ENCODE measurements at regions not wholly inside any gene's neighbourhood (a gene's known extent, or its start where the extent isn't known, plus 50 kb on each side); places are given as distances from the start of the nearest gene placed in this dataset.

- TF ChIP-seq ATF6 (CRISPR knock-in tag; IDR thresholded peaks at IDR 0.05): no peak
- no peak for TF ChIP-seq PRDM15 (CRISPR knock-in tag; IDR thresholded peaks at IDR 0.05)
- no peak for TF ChIP-seq JAZF1 (CRISPR knock-in tag; IDR thresholded peaks at IDR 0.05)
- no peak for TF ChIP-seq E2F1 (CRISPR knock-in tag; IDR thresholded peaks at IDR 0.05)
- no peak for TF ChIP-seq NR1H2 (CRISPR knock-in tag; IDR thresholded peaks at IDR 0.05)
- no peak; the same call in 1 of the 2 replicates for TF ChIP-seq CTCF (IDR thresholded peaks at IDR 0.05)
- TF ChIP-seq ATF3 (CRISPR knock-in tag; conservative IDR thresholded peaks at IDR 0.05): no peak
Measured at GRCh38 chr14:97251491-97252155, 454.4 kb downstream of the VRK1 start (continued).

GRCh38 chr14:97253756-97254155 lies 456.6 kb downstream of the VRK1 start:
- ChIA-PET CTCF (interaction anchor here (1.0 kb wide), 1 partner anchor 35 kb away, joined by 3 read pairs; no protein-coding TSS in a partner anchor), POLR2A (no interaction called here)
- H3K27me3 Mint-ChIP-seq (ENCODE audit: low read depth): no peaks in the 10 kb centered on the region
- no peak overlapping the region for H3K27ac Mint-ChIP-seq
- no peaks in the 10 kb centered on the region for H3K36me3 Mint-ChIP-seq
- ATAC-seq (no peak), DNase-seq (ENCODE audit: low spot score) (no peak)
- no peaks in the 10 kb centered on the region for H3K4me1 Mint-ChIP-seq
- H3K4me3 Mint-ChIP-seq: no peak overlapping the region
- no peaks in the 10 kb centered on the region for H3K9me3 Mint-ChIP-seq
- TF ChIP-seq GRHL2 (CRISPR knock-in tag; IDR thresholded peaks at IDR 0.05; ENCODE audit: insufficient replicate concordance, severe bottlenecking) (no peak), PRDM15 (CRISPR knock-in tag; IDR thresholded peaks at IDR 0.05) (no peak), AFF4 (CRISPR knock-in tag; IDR thresholded peaks at IDR 0.05; ENCODE audit: borderline replicate concordance) (no peak), ZNF416 (CRISPR knock-in tag; IDR thresholded peaks at IDR 0.05) (no peak), ZNF671 (CRISPR knock-in tag; IDR thresholded peaks at IDR 0.05) (no peak), ZNF512 (CRISPR knock-in tag; IDR thresholded peaks at IDR 0.05; ENCODE audit: borderline replicate concordance) (no peak), GABPB1 (CRISPR knock-in tag; IDR thresholded peaks at IDR 0.05) (no peak)

Data from WTC11 (cell line).